AG04450 (cell line): ENCODE measurements at regions not wholly inside any gene's neighbourhood (a gene's known extent, or its start where the extent isn't known, plus 50 kb on each side); places are given as distances from the start of the nearest gene placed in this dataset.
A peak's percentile ranks its signal among the peaks of the same experiment; 100 is the strongest.

Source experiments
- CTCF ChIA-PET: fragments of 300-600, 350-600 bp; formaldehyde crosslinking; extraction: SDS; loops from one replicate; lab custom pipeline; 2022; ENCODE audit warnings: antibody characterized with exemption, inconsistent platforms; lab: Charles Lee
- POLR2A ChIA-PET: fragments of 350-600 bp; formaldehyde crosslinking; extraction: SDS; loops from one replicate; lab custom pipeline; 2021; ENCODE audit warnings: antibody characterized with exemption, inconsistent platforms; lab: Yijun Ruan, JAX
- DNase-seq: peaks from one replicate; pipeline ENCODE4 v3.0.0-alpha.2; 2011; ENCODE audit warnings: low read depth, low spot score
- H3K27ac ChIP-seq: one replicate; pipeline ENCODE4 v1.5.1; 2012; ENCODE audit warnings: low read depth, low read length, control low read depth
- H3K27me3 ChIP-seq: one replicate; pipeline ENCODE4 v1.6.0; 2012; ENCODE audit warnings: low read length; ENCODE audit not compliant: control insufficient read depth, insufficient read depth
- H3K4me3 ChIP-seq: 2 replicates; pipeline ENCODE4 v1.5.1; 2011; ENCODE audit warnings: mild to moderate bottlenecking, low read depth, low read length, control low read depth
- H3K9me3 ChIP-seq: 2 replicates; pipeline ENCODE4 v1.5.1; 2012; ENCODE audit warnings: low read length; ENCODE audit not compliant: control insufficient read depth, insufficient read depth
- CTCF ChIP-seq: IDR thresholded peaks from 2 replicates; pipeline ENCODE4 v1.5.1; 2011; ENCODE audit warnings: low read depth, low read length, control low read depth, inconsistent platforms

- no peak for TF ChIP-seq CTCF
- Histone ChIP-seq H3K27me3 (no peaks in the 10 kb centered on the region), H3K27ac (no peak overlapping the region), H3K4me3 (no peak overlapping the region), H3K9me3 (no peaks in the 10 kb centered on the region)
- DNase-seq: no peak
- ChIA-PET CTCF (interaction anchor here (0.6 kb wide), 1 partner anchor 1703 kb away, joined by 3 read pairs; no protein-coding TSS in a partner anchor), POLR2A (no interaction called here)
Observed at GRCh38 chrX:22325096-22325495, 52.4 kb downstream of the CBLL2 start.

- Histone ChIP-seq H3K4me3 (no peak overlapping the region), H3K27ac (no peak overlapping the region), H3K9me3 (no peaks in the 10 kb centered on the region), H3K27me3 (no peaks in the 10 kb centered on the region)
- TF ChIP-seq CTCF: no peak
- no peak for DNase-seq
- ChIA-PET POLR2A (no interaction called here), CTCF (no interaction called here)
Observed at GRCh38 chrX:22329783-22330182, 57.1 kb downstream of the CBLL2 start.

- TF ChIP-seq CTCF: no peak
- Histone ChIP-seq H3K27me3 (no peaks in the 10 kb centered on the region), H3K9me3 (no peaks in the 10 kb centered on the region), H3K27ac (no peak overlapping the region), H3K4me3 (no peak overlapping the region)
- POLR2A ChIA-PET: no interaction called here
- CTCF ChIA-PET: interaction anchor here (1.4 kb wide), 1 partner anchor 203 kb away, joined by 3 read pairs; no protein-coding TSS in a partner anchor
- DNase-seq: peak; percentile 37
Observed at GRCh38 chrX:22338740-22339139, 66.0 kb downstream of the CBLL2 start.

- CTCF ChIA-PET: interaction anchor here (1.0 to 1.4 kb wide), 2 partner anchors 204 to 354 kb away, joined by 3 to 4 read pairs; no protein-coding TSS in a partner anchor
Observed at GRCh38 chrX:22339459-22339858, 66.7 kb downstream of the CBLL2 start.

More at GRCh38 chrX:22339459-22339858, 66.7 kb downstream of the CBLL2 start:
- no peak for DNase-seq
- Histone ChIP-seq H3K9me3 (no peaks in the 10 kb centered on the region), H3K27me3 (no peaks in the 10 kb centered on the region), H3K27ac (no peak overlapping the region), H3K4me3 (no peak overlapping the region)
- POLR2A ChIA-PET: no interaction called here
- no peak for TF ChIP-seq CTCF
